ENCODE measurements at regions not wholly inside any gene's neighbourhood (a gene's known extent, or its start where the extent isn't known, plus 50 kb on each side); places are given as distances from the start of the nearest gene placed in this dataset.

- Mint-ChIP-seq H3K9me3 (peaks cover 19% of the 10 kb centered on the region), H3K36me3 (ENCODE audit: low read depth) (peaks cover 32% of the 10 kb centered on the region; the same call in 2 of the 3 replicates), H3K4me1 (peaks cover 3% of the 10 kb centered on the region; the same call in 2 of the 3 replicates), H3K27ac (no peak overlapping the region), H3K4me3 (no peak overlapping the region), H3K27me3 (ENCODE audit: insufficient read depth, low read depth, poor library complexity) (no peaks in the 10 kb centered on the region)
- H3K4me1 ChIP-seq (ENCODE audit: insufficient read depth): peaks cover 3% of the 10 kb centered on the region; the same call in 1 of the 2 replicates
- no peaks in the 10 kb centered on the region for H4K20me1 ChIP-seq (replicated peaks; ENCODE audit: insufficient read depth)
- no peaks in the 10 kb centered on the region for H3K27me3 ChIP-seq (ENCODE audit: insufficient read depth)
- no peak for DNase-seq (ENCODE audit: low spot score)
- no peaks in the 10 kb centered on the region for H3K79me2 ChIP-seq (replicated peaks; ENCODE audit: insufficient read depth)
- H3K4me3 ChIP-seq: no peak overlapping the region
- no peak overlapping the region for H3K27ac ChIP-seq (ENCODE audit: low read depth)
- H2AFZ ChIP-seq: no peak overlapping the region
- ATAC-seq: no peak
- no peak for TF ChIP-seq EZH2 (IDR thresholded peaks at IDR 0.05; ENCODE audit: low read depth, unreplicated experiment)
- TF ChIP-seq NANOG (IDR thresholded peaks at IDR 0.05; ENCODE audit: borderline replicate concordance): no peak
- no peak for TF ChIP-seq REST (IDR thresholded peaks at IDR 0.05; ENCODE audit: unreplicated experiment)
- TF ChIP-seq CREB1 (CRISPR knock-in tag; IDR thresholded peaks at IDR 0.05; ENCODE audit: low read depth): no peak
- TF ChIP-seq POLR2AphosphoS5 (IDR thresholded peaks at IDR 0.05; ENCODE audit: low read depth): no peak
- no peak for TF ChIP-seq ZNF331 (CRISPR knock-in tag; IDR thresholded peaks at IDR 0.05; ENCODE audit: low read depth)
- TF ChIP-seq JUNB (IDR thresholded peaks at IDR 0.05; ENCODE audit: unreplicated experiment): no peak
- no peak for TF ChIP-seq ZNF462 (CRISPR knock-in tag; IDR thresholded peaks at IDR 0.05)
- TF ChIP-seq EZH2phosphoT487 (IDR thresholded peaks at IDR 0.05; ENCODE audit: unreplicated experiment): no peak
- no peak for TF ChIP-seq ETS1 (IDR thresholded peaks at IDR 0.05)
- TF ChIP-seq ZNF114 (CRISPR knock-in tag; IDR thresholded peaks at IDR 0.05): no peak
- TF ChIP-seq STAT1 (IDR thresholded peaks at IDR 0.05; ENCODE audit: unreplicated experiment): no peak
- no peak for TF ChIP-seq CTCF (conservative IDR thresholded peaks at IDR 0.05; ENCODE audit: low read depth in 2 of 2)
- no peaks in the 10 kb centered on the region for H3F3A ChIP-seq (replicated peaks; ENCODE audit: low read depth)
- no peak overlapping the region for H3K4me2 ChIP-seq
- H3K9me2 ChIP-seq (ENCODE audit: insufficient read depth): peaks cover 23% of the 10 kb centered on the region
- H3K36me3 ChIP-seq (ENCODE audit: insufficient read depth): no peaks in the 10 kb centered on the region
These were observed 233.8 kb upstream of the KCND2 start for GRCh38 chr7:120039138-120039537.

Measured in GM23338 (cell line).